BJ (cell line): ENCODE measurements at regions not wholly inside any gene's neighbourhood (a gene's known extent, or its start where the extent isn't known, plus 50 kb on each side); places are given as distances from the start of the nearest gene placed in this dataset.

Experiments
- CTCF ChIA-PET: fragments of 350-600 bp; formaldehyde crosslinking; extraction: SDS; loops from one replicate; lab custom pipeline; 2021; ENCODE audit warnings: antibody characterized with exemption, inconsistent platforms; lab: Yijun Ruan, JAX
- POLR2A ChIA-PET: fragments of 300-600 bp; sonication (Branson Sonifier 250); formaldehyde crosslinking; extraction: SDS; loops from one replicate; lab custom pipeline; 2021; ENCODE audit warnings: antibody characterized with exemption; lab: Charles Lee
- DNase-seq: peaks from one replicate; pipeline ENCODE4 v3.0.0-alpha.2; 2011; ENCODE audit warnings: low read depth
- H3K27me3 ChIP-seq: 2 replicates; pipeline ENCODE4 v1.6.0; 2011; ENCODE audit warnings: low read length; ENCODE audit not compliant: control insufficient read depth, insufficient read depth
- H3K36me3 ChIP-seq: 2 replicates; pipeline ENCODE4 v1.5.1; 2011; ENCODE audit warnings: low read length; ENCODE audit not compliant: control insufficient read depth, insufficient read depth
- H3K4me3 ChIP-seq: 2 replicates; pipeline ENCODE4 v1.5.1; 2011; ENCODE audit warnings: low read depth, mild to moderate bottlenecking, control low read depth, low read length
- CTCF ChIP-seq: IDR thresholded peaks from 2 replicates; pipeline ENCODE4 v1.5.1; 2011; ENCODE audit warnings: low read depth, mild to moderate bottlenecking, control low read depth, inconsistent platforms, low read length, moderate library complexity; ENCODE audit not compliant: insufficient read depth

- ChIA-PET POLR2A (no interaction called here), CTCF (interaction anchor here (1.1 kb wide), 1 partner anchor 9 kb away, joined by 4 read pairs; no protein-coding TSS in a partner anchor)
- Histone ChIP-seq H3K27me3 (no peaks in the 10 kb centered on the region), H3K4me3 (no peak overlapping the region), H3K36me3 (no peaks in the 10 kb centered on the region)
- TF ChIP-seq CTCF = no peak
- DNase-seq = no peak
Observed at GRCh38 chr5:123265551-123265950, 157.7 kb downstream of the CEP120 start.

DNA sequence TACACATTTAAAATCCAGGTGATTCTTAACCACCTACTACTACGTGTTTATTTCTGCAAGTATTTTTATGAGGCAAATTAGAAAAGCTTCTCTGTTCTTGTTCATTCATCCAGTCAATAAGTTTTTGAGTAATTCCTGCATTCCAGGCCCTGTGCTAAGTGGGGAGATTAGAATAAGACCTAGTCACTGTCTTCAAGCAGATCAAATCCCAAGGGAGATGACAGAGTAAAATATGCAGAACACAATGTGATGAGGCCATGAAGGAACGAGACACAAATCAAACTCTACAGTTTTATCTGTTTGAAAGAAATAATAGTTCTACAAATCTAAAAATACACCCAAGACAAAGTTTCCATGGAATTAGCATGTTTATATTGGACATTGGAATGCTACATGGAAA, 158.8 kb downstream of the CEP120 start:
- ChIA-PET CTCF (no interaction called here), POLR2A (no interaction called here)
- H3K4me3 ChIP-seq = no peak overlapping the region
- no peak for DNase-seq
- TF ChIP-seq CTCF = no peak
- no peaks in the 10 kb centered on the region for H3K27me3 ChIP-seq
- H3K36me3 ChIP-seq = no peaks in the 10 kb centered on the region

DNA sequence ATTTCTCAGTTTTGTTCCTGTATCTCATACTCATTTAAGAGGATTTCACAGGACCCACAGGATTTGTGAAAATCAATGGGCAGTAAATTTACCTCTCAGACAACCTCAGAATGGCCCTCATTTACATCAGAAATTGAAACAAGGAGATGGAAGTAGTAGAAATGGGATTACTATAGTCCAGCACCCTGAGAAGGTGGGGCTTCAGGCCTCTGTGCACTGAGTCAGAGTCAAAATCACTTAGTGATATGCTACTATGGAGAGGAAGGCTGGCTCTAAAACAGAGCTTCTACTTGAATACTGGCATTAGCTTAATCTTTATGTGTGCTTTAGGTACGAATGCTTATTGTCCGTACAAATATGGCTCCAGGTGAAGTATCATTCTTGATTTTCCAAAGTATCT, 159.3 kb downstream of the CEP120 start:
- H3K4me3 ChIP-seq = no peak overlapping the region
- no peak for TF ChIP-seq CTCF
- CTCF ChIA-PET = no interaction called here
- H3K36me3 ChIP-seq = no peaks in the 10 kb centered on the region
- POLR2A ChIA-PET = no interaction called here
- DNase-seq = no peak
- H3K27me3 ChIP-seq = no peaks in the 10 kb centered on the region

GRCh38 chr5:123262216-123262823, 160.9 kb downstream of the CEP120 start:
- ChIA-PET CTCF (no interaction called here), POLR2A (no interaction called here)
- DNase-seq = no peak
- H3K4me3 ChIP-seq = no peak overlapping the region
- no peak for TF ChIP-seq CTCF
- H3K36me3 ChIP-seq = no peaks in the 10 kb centered on the region
- H3K27me3 ChIP-seq = no peaks in the 10 kb centered on the region

DNA sequence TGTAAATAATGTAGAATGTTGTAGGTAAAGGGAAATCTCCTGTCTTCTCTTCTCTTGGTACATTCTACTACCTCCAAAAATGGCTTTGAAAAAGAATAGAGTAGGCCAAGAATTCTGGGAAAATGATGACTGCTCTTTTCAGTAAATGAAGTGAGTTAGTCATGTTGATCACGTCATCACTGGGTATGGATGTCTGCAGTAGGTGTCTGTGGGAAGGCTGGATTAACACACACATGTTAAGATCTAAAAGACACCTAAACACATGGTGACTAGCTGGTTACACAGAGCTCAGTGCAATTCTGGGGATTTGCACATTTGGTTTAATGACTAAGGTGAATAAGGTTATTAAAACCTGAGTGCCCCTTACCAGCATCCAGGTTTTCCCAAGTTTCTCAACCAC, 161.5 kb downstream of the CEP120 start:
- H3K36me3 ChIP-seq = no peaks in the 10 kb centered on the region
- no peak overlapping the region for H3K4me3 ChIP-seq
- CTCF ChIA-PET = no interaction called here
- H3K27me3 ChIP-seq = no peaks in the 10 kb centered on the region
- no peak for TF ChIP-seq CTCF
- DNase-seq = no peak
- POLR2A ChIA-PET = no interaction called here
